HG03196 (cell line): ENCODE measurements at regions not wholly inside any gene's neighbourhood (a gene's known extent, or its start where the extent isn't known, plus 50 kb on each side); places are given as distances from the start of the nearest gene placed in this dataset.
A peak's percentile ranks its signal among the peaks of the same experiment; 100 is the strongest.

ENCODE experiments used
- ATAC-seq: cut with Tn5 transposase; IDR thresholded peaks from one replicate; pipeline ENCODE4 v1.9.1; 2021; ENCODE audit not compliant: unreplicated experiment

DNA sequence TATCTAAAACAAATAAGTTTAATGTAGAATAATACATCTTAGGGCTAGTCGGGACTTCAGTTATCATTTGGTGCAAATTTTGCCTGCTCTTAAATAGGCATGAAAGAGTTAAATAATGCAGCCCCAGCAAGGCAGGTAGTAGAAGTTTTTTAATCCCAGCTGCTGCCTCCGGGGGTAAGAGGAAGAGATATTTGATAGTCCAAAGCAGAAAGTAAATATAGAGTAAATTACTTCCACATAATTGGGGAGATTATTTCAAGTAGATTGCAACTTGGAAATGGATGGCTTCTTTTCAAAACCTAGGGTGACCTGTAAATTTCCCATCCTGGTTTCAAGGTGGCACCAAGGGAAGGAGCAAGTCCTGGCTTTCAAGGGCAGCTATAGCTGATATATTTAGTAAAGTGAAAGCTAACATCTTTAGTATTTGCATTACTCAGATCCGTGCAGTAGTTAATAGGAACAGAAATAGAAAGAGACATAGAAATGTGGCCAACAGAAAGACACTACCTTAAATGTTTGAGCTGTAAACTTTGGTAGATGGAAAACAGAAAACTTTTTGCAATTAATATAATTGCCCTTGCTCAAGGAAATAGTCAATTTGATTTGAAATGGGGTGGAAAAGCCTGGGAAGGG lies 109.1 kb downstream of the LMO4 start:
- ATAC-seq = peak; percentile 62

DNA sequence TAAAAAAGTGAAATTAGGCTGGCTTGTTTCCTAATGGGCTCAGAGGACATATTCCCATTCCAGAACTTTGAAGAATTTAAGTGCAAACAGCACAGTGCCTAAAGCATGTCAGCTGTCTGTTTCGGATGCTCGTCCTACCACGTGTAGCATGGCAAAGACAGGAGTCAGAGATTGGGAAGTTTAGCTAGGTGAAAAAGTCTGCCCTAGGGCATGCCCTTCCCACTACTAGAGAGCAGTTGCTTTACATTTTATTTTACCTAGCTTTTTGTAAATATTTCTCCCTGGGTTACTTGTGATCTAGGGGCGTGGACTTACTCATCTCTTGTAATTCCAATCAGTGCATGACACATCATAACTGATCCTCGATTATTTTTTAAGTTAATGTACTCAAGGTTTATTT lies 111.1 kb downstream of the LMO4 start:
- ATAC-seq = no peak

DNA sequence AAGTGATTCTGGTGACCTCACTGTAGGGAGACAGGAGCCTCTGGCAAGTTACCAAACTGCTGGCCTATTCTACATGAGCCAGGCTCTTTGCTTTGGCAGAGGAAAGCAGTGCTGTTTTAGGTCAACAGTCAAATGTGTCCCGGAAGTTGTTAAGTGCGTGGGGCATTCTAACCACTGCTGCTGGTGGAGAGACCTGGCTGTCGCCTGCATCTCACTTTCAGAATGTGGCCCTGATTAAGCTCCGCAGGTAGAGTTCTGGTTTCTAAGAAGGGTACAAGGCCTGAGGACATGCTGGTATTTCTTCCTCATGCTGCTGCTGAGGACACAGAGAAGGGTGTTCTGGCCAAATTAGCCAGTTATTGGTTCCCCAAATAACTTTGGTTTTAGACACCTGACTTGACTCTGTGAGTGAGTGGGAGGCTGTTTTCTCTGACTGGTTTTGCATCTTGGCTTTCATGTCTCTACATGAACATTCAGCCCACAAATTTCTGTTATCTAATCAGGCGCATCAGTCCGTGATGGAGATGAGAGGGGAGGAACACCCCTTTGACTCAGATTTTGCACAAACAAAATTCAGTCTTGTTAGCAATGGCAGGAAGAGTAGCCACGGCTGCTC lies 120.8 kb downstream of the LMO4 start:
- ATAC-seq = peak; percentile 86

DNA sequence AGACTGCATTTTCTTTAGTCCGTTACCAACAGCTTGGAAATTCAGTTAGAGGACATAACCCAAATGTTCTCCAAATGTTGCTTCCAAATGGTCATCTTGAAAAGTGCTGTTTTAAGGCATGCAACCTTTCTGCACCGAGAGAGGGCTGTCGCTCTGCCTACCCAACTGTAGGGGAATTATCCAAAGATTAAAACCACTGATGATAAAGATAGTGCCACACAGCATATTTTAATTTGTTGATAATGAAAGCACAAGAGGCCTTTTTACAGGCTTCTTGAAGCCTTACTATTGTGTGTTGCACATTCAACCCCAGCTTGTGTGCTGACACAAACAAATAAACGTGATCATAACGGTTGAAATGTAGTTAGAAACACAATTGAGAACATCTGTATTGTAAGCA lies 121.5 kb downstream of the LMO4 start:
- ATAC-seq = no peak

DNA sequence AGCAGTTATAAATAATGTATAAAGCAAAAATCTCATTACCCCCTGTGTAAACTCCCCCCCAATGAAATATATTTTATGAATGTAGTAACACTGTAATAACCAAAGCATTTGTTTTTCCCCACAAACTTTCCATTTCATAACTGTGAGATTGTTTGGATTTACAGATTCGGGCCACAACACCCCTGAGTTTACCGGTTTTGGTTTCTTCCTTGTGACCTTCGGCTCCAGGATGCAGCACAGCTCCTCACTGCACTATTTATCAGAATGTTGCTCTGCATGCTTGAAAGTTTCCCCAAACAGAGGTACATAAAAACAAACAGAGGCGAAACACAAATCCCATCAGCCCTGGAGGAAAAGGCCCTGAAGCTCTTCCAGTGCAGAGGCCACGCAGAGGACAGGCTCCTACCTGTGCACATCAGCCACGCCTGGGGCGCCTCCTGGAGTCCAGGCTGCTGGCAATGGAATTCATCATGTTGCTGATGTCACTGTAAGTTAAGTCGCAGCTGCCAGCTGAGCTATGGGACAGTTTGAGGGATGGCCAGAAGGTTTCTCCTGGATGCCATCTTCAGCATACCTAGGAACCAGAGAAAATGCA lies 122.0 kb downstream of the LMO4 start:
- no peak for ATAC-seq

DNA sequence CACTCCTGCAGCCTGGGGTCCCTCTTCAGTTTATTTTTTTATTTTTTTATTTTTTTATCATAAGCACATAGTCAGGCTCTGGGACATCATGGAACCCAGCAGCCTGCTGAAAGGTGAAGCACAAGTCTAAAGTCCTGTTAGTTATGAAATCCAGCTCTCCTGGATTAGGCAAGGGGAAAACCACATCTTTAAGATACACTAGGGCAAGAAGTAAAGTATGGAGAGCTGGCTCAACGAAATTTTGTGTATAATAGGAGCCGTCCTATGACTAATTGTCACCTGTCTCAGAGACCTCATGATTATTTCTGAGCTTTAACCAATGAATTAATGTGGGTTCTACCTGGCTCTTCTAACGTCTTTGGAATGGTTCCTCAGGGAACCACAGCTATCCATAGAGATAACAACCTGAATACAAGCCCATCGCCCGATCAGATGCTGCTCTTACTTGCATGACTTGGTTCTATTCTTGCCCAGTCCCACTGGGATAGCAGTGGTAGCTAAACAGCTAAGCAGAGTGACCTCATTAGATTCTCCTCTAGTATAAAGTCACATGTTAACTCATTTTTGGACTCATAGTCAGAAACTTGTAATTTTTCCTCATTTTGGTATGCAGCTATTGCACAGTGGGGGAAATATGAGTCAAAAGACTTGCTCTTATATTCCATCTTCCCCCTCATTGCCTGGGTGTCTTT lies 122.7 kb downstream of the LMO4 start:
- no peak for ATAC-seq

DNA sequence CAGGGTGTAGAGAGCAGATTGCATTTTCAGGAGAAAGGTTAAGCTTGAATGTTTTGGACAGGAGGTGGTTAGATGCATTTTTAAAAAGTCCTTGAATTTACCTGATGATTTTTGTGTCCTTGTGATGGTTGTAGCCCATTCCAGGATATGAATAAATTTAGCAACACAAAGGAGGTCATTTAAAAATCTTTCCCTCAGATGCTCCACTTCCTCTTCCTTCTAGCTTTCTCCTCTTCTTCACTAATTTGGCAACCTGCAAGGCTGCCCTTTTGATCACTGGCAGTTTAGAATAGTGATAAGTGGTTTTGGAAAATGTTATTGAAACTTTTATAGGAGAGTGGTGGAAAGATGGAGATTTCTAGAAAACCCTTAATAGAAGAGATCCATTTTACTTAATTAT lies 124.0 kb downstream of the LMO4 start:
- no peak for ATAC-seq

DNA sequence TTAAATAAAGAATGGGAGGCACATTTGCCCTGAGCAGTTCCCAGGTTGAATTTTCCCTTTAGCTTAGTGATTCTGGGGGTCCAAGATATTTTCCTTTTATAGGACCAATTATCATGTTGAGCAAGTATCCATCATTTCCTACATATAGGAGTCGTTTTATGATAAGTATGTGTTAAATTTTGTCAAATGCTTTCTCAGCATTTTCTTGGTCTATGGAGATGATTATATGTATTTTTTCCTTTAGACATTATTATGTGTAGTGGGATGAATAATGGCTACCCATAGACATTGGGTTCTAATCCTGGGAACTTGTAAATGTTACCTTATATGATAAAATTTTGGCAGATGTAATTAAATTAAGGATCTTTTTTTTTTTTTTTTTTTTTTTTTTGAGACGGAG lies 128.7 kb downstream of the LMO4 start:
- ATAC-seq = no peak

DNA sequence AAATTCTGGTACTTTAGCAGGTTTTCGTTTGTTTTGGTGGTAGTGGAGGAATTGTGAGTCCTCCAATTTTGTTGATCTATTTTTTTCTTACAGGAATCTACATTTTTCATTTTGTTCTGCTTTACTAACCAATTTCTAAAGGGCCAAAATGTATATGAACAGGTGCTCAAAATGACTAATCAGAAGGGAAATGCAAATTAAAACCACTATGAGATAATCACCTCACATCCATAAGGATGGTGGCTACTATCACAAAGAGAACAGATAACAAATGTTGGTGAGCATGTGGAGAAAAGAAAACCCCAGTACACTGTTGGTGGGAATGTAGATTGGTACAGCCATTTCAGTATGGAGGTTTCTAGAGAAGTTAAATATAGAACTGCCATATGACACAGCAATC lies 134.2 kb downstream of the LMO4 start:
- no peak for ATAC-seq

DNA sequence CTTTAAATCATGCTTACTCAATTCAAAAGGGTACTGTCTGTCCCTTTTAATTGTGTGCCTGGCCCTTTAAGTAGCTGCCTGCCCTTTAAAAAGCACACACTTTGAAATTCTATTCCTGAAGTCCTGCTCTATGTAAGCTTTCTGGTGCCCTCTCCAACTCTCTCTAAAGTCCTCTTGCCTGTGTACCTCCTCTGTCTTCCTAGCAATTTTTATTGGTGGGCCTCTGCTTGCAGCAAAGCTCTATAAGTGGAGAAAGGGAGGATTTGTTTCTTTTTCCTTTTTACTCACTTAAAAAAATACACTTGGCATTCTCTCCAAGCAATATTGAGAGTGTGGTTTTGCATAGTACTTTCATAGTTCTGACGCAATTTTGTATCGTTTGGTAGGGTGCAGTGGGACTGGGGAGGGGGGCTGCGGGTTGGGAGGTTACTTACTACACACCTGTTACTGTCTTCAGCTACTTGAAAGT lies 135.4 kb downstream of the LMO4 start:
- ATAC-seq = peak; percentile 53

DNA sequence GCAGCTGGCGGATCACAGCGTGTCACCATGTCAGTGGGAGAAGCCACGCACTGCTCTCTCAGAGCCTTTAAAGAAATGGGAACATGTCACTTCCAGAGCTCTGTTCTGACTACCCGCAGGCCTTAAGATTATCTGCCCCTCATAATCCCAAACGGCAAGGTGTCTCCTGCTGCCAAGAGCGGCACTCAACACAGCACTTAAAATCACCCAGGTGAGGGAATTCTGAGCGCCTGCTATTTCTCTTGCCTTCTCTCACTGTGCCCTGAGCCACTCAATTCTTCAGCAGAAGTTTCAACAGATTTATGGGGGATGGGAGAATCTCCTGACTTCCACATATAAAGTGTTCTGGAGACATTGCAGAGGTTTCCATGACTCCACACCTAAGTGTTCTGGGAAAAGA lies 137.9 kb downstream of the LMO4 start:
- ATAC-seq = no peak

DNA sequence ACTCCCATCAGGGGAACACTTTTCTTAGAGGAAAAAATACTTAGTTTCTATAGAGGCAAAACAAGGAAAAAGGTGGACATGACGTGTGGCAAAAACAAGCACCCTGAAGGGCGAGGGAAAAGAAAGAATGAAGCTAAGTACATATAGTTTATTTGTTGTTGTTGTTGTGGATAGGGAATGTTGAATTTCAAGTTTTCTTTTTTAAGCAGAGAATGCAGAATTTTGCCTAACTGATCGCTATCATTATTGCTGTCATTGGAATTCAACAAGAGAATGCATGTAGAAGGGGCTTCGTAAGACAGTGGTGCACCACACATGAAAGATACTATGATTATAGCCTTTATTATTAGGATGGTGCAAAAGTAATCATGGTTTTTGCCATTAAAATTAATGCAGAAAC lies 144.0 kb downstream of the LMO4 start:
- ATAC-seq = no peak

DNA sequence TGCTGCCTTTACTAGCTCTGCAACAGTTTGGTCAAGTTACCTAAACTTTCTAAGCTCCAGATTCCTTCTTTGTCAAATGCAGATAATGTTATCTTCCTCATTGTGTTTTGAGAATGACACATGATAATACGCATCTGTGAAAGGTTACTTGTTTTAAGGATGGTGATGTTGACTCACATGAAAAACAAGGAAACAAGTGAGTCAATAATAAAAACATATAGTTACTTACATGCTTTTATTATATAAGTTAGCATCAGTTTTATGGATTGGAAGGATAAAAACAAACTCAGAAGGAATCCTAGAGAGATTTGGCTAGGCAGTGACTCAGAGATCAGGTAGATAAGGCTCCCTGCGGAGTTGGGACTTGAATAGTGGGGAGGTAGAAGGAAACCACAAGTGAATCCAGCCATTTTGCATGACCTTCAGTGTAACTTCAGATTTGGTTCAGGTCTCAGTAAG lies 144.6 kb downstream of the LMO4 start:
- ATAC-seq = no peak

DNA sequence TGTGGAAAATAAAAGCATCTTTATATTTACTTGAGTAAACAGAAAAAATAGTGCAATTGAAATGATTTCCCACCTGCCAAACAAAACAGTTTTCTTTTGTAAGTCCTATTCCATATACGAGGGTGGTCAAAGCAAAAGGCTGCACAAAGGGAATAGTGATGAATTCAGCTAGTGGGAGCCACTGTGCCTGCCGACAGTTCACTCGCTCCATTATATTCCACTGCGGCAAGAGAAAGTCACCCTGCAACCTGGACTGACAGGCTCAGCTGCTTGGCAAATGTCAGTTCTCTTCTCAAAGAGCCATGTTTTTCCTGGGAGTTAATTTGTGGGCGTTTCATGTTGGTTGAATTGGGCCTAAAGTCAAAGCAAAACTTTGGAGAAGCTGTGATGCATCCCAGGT lies 145.4 kb downstream of the LMO4 start:
- ATAC-seq = no peak

DNA sequence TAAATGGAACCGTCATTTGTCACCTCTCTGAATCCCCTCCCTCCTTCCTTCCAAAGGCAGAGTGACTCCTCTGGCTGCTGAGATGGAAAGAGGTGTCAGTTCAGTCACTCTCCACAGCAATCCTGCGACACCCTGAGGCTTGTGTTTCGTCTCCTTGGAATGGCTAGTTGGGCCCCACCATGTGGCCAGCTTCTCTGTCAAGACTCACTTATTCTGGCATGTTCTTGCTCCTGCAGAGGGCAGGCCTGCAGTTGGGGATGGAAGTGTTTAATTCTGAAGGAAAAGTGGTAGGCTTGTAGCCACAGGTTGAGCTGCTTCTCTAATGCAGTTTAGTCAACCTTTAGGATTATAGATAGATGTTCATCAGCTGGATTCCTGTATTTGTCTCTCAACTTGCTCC lies 149.6 kb downstream of the LMO4 start:
- no peak for ATAC-seq

DNA sequence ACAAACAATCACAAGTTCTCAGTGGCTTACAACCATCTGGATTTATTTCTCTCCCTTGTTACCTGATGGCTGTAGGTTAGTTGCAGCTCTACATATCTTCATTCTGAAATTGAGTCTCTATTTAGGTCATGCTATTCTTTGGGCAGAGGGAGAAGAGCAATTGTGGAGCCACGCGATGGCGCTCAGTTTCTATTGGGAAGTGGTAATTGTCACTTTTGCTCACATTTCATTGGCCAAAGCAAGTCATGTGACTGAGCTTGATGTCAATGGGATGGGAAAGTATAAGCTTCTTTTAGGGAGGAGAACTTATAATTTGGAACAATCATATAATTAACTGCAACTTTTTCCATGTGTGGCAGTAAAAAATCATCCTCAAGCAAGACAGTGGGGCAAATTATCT lies 166.5 kb downstream of the LMO4 start:
- ATAC-seq = no peak

DNA sequence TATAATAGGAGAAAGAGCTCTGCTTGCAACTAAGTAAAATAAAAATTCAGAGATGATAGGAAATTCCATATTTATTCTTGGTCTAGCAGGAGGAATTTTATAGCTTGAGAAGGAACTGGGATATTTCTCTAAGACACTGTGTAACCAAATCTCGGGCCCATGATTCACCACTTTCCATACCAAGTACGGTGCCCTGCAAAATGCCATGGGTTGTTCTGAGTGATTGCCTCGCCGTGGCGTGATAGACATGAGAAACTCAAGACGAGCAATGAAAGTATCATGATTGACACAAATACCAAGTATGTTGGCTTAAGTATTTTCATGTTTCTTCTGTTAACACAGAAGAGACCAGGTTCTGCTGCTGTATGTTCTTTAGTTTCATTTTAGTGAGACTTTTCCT lies 167.2 kb downstream of the LMO4 start:
- ATAC-seq = no peak

DNA sequence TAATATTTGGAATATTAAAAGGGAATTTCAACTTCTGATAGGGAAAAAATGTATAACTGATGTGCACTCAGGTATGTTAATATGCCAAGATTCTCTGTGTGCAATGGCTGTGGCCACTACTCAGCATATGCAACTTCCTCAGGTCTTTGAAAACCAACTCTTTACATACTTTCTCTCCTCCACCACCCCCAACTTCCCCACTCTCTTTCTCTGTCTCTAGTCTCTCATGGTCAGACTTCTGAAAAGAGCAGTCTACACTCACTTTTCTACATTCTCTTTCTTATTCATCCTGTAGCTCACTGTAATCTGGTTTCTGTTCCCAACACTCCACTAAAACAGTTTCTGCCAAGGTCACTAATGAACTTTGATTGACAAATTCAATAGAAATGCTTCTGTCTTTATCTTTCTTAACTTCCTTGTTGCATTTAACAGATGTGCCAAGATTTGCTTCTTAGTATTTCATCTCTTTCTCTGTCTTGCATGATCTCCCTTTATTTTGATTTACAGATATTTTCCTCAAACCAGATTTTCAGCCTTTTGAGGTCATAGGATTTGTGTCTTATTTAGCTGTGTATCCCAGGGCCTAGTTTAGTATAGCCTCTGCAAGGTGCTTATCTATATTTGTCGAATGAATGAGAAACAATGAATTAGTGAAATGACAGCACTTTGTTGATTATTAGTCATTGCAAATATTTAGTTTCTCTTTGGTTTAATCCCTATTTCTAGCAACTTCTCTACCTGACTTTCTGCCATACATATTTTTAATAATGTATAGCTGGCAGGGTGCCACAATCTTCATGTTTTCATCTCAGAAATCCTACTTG lies 168.9 kb downstream of the LMO4 start:
- no peak for ATAC-seq

DNA sequence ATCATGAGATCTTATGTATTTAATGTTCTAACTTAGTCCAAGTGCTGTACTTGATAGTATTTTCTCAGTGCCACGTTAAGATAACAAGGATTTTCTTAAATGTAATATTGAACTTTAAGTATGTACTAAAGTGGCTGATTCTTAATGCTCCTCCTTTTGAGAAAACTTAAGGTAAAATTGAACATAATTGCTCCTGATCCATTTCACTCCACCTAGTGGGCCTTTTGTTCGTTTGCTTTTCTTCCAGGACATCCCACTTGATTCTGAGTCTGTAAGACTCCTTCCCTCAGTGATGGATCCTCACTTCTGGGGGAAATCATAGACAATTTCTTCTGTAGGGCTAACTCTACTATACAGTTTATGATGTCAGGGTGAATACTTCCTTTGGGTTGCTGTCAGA lies 173.1 kb downstream of the LMO4 start:
- ATAC-seq = no peak

DNA sequence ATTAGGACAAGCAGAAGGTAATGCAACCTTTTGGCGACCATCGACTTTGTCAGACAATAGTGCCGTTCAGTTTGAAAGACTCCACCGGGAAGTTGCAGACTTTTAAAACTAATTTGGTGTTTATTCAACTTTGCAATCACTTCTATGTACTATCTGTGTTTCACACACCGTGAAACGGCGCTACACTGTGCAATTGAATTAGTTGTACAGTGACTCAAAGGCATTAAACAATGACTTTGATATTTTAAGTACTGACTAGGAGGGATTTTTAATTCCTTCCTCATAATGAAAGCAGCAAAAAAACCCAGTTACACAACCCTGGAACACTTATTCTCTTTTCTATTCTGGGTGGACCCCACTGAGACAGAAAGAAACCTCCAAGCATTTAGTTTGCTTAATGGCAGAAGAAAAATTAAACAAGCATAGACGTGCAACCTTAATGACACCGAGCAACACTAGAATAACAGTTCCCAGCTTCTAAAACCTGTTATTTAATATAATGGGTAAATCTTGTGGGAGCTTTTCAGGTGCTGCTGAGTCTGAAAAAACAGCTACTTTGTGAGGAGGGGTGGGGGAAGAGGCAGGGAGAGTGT lies 176.8 kb downstream of the LMO4 start:
- no peak for ATAC-seq

DNA sequence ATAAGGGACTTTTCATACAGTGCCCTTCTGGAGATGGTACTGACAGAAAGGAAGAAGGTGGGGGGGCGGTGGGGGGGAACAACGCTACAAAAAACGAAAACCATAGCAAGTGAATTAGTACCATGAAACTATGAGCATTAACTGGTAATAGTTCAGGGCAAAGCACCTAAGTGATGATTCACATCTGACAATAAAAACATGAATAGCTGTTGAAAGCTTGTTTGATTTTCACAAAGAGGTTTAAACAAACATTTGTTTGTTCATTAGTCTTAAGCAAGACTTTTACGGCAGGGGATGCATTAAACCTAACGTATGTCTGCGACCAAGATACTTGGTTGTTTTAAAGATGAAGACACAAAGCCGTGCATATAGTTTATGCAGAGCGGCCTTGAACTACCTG lies 177.5 kb downstream of the LMO4 start:
- no peak for ATAC-seq
